Lung microvascular endothelial cell (primary cell): ENCODE measurements at regions not wholly inside any gene's neighbourhood (a gene's known extent, or its start where the extent isn't known, plus 50 kb on each side); places are given as distances from the start of the nearest gene placed in this dataset.

Source experiments
- DNase-seq, 2 donors: peaks; one replicate each; pipeline versions ENCODE4 v3.0.0 to v3.0.0-alpha.2; 2010; ENCODE audit warnings: low read depth in 2 of 2

GRCh38 chr19:27672309-27673047, 1540.5 kb downstream of the UQCRFS1 start:
- DNase-seq, result no peak

- no peak for DNase-seq
Measured at GRCh38 chr19:27671876-27672275, 1541.1 kb downstream of the UQCRFS1 start.

GRCh38 chr19:27660428-27660827, 1552.5 kb downstream of the UQCRFS1 start:
- no peak for DNase-seq

- DNase-seq, result no peak
Measured at GRCh38 chr19:27657271-27658051, 1555.5 kb downstream of the UQCRFS1 start.

- DNase-seq, result no peak
Measured at GRCh38 chr19:27654266-27654990, 1558.5 kb downstream of the UQCRFS1 start.

GRCh38 chr19:27652796-27653195, 1560.2 kb downstream of the UQCRFS1 start:
- DNase-seq, result no peak

GRCh38 chr19:27652281-27652680, 1560.7 kb downstream of the UQCRFS1 start:
- DNase-seq, result no peak

- DNase-seq, result no peak
Measured at GRCh38 chr19:27647423-27647822, 1565.5 kb downstream of the UQCRFS1 start.

GRCh38 chr19:27635401-27635800, 1577.5 kb downstream of the UQCRFS1 start:
- DNase-seq, result no peak

GRCh38 chr19:27618006-27618405, 1594.9 kb downstream of the UQCRFS1 start:
- no peak for DNase-seq

GRCh38 chr19:27580906-27581305, 1632.0 kb downstream of the UQCRFS1 start:
- DNase-seq, result no peak
